ENCODE measurements at regions not wholly inside any gene's neighbourhood (a gene's known extent, or its start where the extent isn't known, plus 50 kb on each side); places are given as distances from the start of the nearest gene placed in this dataset.
A peak's percentile ranks its signal among the peaks of the same experiment; 100 is the strongest.

- WGBS (ENCODE audit: extremely low coverage, insufficient read length, low lambda C conversion rate) = no CpG with 5 or more reads among the region's 3 CpGs
- Histone ChIP-seq H3K79me2 (ENCODE audit: insufficient read depth, low read length) (no peaks in the 10 kb centered on the region), H4K5ac (ENCODE audit: insufficient read length, low read depth, low read length) (no peak overlapping the region), H3K14ac (ENCODE audit: insufficient read depth, low read length) (0 out of 2 replicates have a peak overlapping the region, but pooled peaks have one; percentile 18), H2AK5ac (ENCODE audit: insufficient read length, low read length) (no peak overlapping the region), H3T11ph (ENCODE audit: low read length) (no peak overlapping the region), H3K4ac (ENCODE audit: low read depth, low read length) (peak overlapping the region; percentile 68; the same call in 1 of the 2 replicates), H4K20me1 (ENCODE audit: control insufficient read depth, insufficient read depth, insufficient read length) (no peaks in the 10 kb centered on the region), H3K23ac (ENCODE audit: insufficient read length, low read depth, low read length) (no peak overlapping the region), H3K23me2 (ENCODE audit: insufficient read length, low read depth, low read length, poor library complexity, severe bottlenecking) (no peaks in the 10 kb centered on the region), H3K27me3 (ENCODE audit: insufficient read depth, low read length) (no peaks in the 10 kb centered on the region), H3K27ac (ENCODE audit: insufficient read length, low read depth, low read length) (no peak overlapping the region), H4K91ac (ENCODE audit: insufficient read length, low read depth, low read length) (no peak overlapping the region), H3K79me1 (ENCODE audit: insufficient read depth, low read depth, low read length, poor library complexity, severe bottlenecking) (no peaks in the 10 kb centered on the region), H4K8ac (replicated peaks; ENCODE audit: insufficient read length, low read depth, low read length) (no peak overlapping the region), H2BK12ac (ENCODE audit: insufficient read length, low read depth, low read length) (no peak overlapping the region), H3K56ac (ENCODE audit: insufficient read length, low read depth, low read length) (no peak overlapping the region), H2BK120ac (ENCODE audit: low read depth, low read length, poor library complexity, severe bottlenecking) (peak overlapping the region; percentile 79), H3K18ac (ENCODE audit: insufficient read length, low read depth, low read length) (peak overlapping the region; percentile 64), H2BK20ac (ENCODE audit: low read depth, low read length, poor library complexity, severe bottlenecking) (no peak overlapping the region), H3K9me3 (ENCODE audit: control insufficient read depth, low read depth, low read length) (peaks cover 10% of the 10 kb centered on the region), H2BK5ac (ENCODE audit: insufficient read length, low read length) (no peak overlapping the region), H2BK15ac (ENCODE audit: low read depth, low read length) (no peak overlapping the region), H3K4me1 (ENCODE audit: insufficient read depth, low read length) (peaks cover 6% of the 10 kb centered on the region), H3K4me2 (ENCODE audit: insufficient read depth, insufficient read length, low read length) (no peak overlapping the region), H3K9ac (ENCODE audit: extremely low read depth, insufficient read length, low read length) (no peak overlapping the region), H2AFZ (ENCODE audit: low read length) (no peak overlapping the region)
- DNase-seq = no peak
- H3K27ac Mint-ChIP-seq = peak overlapping the region in 1 of 3 experiments; percentile 7; a peak in 1 of 7 replicates
- no peak for TF ChIP-seq CTCF (conservative IDR thresholded peaks at IDR 0.05)
- H3K9me3 Mint-ChIP-seq = peaks cover 31 to 40% of the 10 kb centered on the region in 2 experiments
- H3K4me3 Mint-ChIP-seq = no peak overlapping the region
- H3K4me1 Mint-ChIP-seq = peaks cover 42 to 59% of the 10 kb centered on the region in 2 experiments
- H3K36me3 Mint-ChIP-seq (ENCODE audit: insufficient read depth in 1 of 3, low read depth in 3 of 3) = peaks cover 19 to 44% (median 22%) of the 10 kb centered on the region in 3 experiments
- peaks cover 10% of the 10 kb centered on the region for H3K27me3 Mint-ChIP-seq (ENCODE audit: low read depth)
Measured at GRCh38 chr14:71773898-71774481, 158.2 kb upstream of the RGS6 start.
